ENCODE measurements at regions not wholly inside any gene's neighbourhood (a gene's known extent, or its start where the extent isn't known, plus 50 kb on each side); places are given as distances from the start of the nearest gene placed in this dataset.
A peak's percentile ranks its signal among the peaks of the same experiment; 100 is the strongest.

DNA sequence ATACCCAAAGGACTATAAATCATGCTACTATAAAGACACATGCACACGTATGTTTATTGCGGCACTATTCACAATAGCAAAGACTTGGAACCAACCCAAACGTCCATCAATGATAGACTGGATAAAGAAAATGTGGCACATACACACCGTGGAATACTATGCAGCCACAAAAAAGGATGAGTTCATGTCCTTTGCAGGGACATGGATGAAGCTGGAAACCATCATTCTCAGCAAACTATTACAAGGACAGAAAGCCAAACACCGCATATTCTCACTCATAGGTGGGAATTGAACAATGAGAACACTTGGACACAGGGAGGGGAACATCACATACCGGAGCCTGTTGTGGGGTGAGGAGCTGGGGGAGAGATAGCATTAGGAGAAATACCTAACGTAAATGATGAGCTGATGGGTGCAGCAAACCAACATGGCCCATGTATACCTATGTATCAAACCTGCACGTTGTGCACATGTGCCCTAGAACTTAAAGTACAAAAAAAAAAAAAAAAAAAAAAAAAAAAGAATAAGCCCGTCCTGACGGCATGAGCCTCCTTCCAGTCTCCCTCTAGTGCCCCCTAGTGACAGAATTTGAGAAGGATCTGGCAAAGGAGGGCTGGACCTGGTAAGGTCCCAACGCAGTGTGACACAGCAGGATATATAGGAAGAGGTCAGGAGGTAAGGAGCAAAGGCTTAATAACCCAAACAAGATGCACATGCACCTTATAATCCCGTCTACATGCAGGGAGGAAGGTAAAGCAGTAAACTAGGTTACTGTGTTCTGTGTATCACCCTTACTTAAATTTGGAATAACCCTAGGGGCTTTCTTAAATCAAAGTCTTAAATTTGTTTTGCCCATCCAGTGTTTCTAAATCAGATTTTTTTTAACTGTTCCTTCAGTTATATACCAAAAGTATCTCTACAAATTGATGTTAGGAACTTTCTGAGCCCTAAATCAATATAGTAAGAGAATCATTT is 214.8 kb downstream of the UNC5CL start:
- peak; percentile 68 for DNase-seq

DNA sequence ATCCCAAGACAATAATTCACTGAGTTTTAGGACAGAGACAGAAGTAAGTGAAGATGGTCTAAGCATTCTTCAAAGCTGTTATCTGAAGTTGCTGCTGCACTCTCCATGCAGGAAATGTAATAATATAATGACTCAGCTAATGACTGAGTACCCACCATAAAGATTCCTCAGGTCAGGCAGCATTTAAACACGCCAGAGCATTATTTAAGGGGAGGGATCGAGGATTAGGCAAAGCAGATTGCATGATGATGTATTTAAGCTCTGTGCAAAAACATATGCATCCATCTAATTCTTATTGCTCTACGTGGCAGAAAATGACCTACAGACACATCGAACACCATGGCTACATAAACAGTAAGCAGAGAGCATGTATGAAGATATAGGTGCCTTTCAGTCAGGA is 216.4 kb downstream of the UNC5CL start:
- no peak for DNase-seq

DNA sequence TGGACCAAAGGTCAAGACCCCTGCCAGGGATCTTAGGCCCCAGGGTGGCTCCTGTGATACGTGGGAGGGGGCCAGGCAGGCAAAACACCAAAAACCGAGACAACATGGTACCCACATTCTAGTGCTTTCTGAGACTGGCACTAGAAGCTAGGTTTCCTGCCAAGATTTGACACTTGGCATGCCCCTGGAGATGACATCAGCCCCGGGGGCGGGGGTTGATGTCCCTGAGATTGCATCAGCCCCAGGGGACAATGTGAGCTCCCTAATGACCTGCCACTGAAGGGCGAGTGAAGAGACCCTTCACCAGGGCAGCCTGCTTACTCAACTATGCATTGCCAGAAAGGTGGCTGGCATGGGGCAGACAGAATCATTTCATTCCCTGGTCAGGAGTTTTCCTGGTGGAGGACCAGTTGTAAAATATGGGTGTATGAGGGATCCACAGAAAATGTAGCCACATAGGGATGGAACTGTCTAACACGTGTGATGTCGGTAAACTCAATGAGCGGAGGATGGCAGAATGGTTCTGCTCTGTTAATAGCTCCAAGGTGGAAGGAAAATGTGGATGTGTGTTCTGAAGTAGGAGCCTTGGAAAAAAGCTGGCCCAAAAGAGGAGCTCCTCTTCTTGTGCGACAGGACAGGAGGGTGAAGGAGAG is 219.7 kb downstream of the UNC5CL start:
- DNase-seq: no peak

DNA sequence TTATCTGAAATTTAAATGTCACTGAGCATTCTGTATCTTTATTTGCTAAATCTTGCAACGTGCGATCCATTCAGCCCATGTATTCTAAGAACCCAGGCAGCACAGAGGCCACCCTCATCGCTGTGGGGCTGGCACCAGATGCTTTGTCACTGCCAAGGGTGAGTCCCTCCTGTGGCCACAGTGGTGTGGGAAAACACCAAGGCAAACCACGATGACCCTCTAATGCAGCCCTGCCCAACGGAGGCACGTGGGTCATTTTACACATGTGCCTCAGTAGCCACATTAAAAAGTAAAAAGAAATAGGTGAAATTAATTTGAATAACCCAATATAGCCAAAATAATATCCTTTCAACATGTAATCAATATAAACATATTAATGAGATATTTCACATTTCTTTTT is 221.7 kb downstream of the UNC5CL start:
- DNase-seq: no peak

DNA sequence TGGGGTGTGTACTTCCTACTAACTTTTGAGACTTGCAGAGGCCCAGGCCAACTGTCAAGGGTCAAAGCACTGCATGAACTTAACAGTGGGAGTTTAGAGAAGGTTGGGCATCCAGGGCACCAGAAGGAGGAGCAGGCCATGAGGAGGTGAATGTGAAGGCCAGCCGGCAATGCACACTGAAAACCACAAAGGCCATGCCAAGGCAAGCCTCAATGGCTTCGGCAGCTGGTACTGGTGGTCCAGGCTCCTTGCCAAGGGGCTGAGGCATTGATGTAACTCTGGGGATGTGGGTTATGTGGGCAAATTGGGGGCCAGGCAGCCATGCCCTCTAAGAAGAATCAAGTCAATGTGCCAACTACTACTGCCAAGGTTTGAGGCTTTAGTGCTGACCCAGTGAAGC is 222.4 kb downstream of the UNC5CL start:
- no peak for DNase-seq

DNA sequence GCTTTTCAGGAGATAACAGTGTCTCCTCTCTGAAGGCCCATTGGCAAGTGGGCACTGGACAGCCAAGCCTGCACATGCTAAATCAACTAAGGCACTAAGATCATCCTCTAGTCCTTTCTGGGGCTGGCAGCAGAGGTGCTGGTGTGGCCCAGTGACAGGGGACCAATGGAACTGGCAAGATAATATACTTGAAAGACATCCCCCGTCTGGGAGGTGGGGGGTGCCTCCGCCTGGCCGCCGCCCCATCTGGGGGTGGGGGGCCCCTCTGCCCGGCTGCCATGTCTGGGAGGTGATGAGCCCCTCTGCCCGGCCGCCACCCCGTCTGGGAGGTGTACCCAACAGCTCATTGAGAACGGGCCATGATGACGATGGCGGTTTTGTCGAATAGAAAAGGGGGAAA is 223.3 kb downstream of the UNC5CL start:
- no peak for DNase-seq

DNA sequence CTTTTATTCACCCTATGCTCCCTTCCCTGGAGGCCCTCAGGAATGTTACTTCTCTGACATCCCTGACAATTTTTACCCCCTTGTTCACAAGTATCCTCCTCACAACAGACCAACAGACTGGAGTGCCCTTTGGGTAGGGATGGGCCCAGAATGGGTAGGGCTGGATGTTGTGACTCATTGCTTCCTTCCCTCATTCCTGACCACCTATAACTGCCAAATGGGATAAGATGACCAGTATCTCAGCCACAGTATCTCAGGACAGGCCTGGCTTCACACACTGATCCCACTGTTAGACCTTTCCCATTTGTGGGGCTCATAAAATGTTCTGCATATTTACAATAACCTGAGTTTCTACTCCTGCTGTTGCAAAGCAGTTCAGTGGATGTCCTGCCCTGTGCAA is 223.0 kb upstream of the LRFN2 start:
- no peak for DNase-seq

DNA sequence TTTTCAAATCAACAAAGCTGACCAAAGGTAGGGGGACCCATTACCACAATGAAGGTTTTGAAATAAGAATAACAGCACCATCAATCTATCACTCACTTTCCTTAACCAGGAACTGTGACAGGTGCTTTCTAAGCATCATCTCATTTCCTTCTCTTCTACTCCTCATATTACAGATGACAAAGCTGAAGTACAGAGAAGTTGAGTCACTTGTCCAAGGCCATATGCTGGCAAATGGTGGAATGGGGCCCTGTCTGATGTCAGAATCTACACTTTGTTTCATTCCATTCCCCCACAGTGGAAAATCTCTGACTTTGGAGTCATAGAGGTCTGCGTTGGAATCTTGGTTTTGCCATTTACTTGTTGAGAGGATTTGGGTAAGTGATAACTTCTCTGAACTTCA is 222.5 kb upstream of the LRFN2 start:
- DNase-seq: no peak

DNA sequence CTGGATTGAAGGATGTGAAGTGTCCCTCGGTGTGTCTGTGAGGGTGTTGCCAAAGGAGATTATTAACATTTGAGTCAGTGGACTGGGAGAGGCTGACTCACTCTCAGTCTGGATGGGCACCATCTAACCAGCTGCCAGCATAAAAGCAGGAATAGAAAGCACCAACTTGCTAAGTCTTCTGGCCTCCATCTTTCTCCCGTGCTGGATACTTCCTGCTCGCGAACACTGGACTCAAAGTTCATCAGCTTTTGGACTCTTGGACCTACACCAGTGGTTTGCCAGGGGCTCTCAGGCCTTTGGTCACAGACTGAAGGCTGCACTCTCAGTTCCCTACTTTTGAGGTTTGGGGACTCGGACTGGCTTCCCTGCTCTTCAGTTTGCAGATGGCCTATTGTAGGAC is 220.3 kb upstream of the LRFN2 start:
- no peak for DNase-seq

DNA sequence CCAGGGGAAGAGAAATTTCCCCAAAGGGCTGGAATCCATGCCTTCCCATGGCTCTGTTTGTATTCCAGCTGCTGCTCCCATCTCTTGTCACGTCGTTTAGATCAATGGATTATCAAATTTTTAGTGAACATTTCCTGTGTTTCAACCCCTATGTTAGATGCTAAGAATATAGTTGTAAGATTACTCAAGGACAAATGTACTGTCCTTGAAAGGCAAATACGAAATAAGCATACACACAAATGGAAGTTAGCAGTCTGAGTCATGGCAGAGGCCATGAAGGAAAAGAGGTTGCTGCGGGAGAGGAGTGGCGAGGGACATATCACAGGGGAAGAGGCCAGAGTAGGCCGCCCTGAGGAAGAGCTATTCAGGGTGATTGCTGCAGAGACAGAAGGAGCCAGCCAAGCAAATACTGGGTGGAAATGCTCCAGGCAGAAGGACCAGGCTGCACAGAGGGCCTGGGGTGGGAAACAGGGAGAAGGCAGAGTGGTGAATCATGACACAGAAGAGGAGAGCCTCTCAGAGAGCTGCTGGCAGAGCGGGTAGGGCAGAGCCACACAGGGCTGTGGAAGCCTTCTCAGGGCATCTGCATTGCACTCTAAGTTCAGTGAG is 219.2 kb upstream of the LRFN2 start:
- DNase-seq: no peak

DNA sequence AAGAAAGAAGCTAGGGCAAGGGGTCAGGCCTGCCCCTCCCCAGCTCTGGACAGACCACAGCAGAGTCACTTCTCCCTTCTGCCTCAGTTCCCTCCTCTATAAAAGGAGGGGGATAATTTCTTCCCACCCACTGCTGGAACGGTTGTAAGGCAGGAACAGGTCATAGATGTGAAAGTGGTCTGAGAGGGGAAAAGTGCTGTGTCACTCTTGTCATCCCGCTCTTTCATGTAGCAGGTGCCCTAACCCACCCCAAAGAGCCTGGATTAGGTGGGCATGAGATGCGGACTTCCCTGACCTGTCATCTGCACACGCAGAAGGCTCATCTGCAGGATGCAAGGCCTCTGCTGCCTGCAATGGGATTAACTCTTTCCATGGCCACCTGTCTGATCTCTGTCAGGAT is 218.2 kb upstream of the LRFN2 start:
- no peak for DNase-seq

DNA sequence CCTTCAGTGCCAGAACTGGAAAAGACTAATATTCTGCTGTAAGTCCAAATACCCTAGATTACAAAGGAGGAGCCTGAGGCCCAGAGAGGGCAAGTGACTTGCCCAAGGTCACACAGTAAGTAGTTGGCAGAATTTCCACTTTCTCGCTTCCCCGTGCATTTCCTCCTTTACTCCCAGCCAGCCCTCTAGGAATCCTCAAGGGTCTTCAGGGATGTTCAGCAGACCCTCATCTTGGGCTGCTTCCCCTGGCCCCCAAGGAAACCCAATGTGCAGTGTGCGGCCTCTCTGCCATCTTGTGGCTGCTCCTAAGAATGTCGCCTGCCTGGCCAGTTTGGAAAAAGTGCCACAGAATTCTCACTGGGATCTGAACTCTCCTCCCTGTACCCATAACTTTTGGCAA is 217.7 kb upstream of the LRFN2 start:
- DNase-seq: no peak

DNA sequence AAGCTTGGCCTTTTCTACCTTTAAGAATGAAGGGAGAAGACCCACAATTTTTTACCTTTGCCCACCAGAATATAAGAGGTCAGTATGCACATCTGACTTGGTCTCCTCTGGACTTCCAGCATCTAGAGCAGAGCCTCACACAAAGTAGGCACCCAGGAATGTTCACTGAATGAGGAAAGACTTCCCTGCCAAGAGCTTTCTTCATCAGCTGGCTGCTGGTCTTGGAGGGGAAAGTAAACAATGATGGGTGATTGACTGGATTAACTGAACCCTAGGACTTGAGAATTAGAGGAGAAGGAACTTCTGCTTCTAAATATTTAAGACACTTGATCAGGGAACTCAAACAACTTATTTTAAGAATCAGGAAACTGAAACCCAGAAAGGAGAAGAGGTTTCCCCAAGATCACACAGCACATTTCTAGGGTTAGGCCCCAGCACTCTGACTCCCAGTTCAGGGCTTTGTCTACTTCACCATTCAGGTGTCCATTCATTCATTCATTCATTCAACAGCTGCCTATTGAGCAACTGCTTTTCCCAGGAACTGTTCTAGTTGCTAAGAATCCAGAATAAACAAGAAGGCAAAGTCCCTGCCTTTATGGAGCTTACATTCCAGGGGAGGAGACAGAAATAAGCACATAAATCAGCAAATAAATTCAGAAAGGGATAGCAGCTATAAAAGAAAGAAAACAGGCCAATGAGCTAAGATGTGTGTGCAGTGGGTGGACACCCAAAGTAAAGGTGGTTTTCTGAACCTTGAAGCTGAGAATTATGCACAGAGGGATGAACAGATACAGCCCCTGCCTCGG is 216.9 kb upstream of the LRFN2 start:
- no peak for DNase-seq

DNA sequence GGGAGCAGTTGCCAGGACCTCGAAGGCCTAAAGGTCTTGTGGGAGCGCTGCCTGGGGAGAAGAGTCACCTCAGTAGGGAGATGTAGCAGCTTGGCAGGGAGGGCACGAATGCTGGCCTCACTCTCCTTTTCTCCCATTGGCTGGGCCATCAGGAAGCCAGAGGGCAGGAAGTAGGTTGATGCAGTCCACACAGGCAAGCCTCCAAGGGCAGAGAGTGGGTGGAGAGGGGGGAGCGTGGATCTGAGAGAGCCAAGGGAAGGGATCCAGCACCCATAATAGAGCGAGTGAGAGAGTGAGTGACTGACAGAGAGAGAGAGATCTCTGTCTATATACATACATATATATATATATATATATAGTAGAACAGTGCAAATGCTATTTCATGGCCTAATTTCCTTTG is 215.3 kb upstream of the LRFN2 start:
- no peak for DNase-seq

DNA sequence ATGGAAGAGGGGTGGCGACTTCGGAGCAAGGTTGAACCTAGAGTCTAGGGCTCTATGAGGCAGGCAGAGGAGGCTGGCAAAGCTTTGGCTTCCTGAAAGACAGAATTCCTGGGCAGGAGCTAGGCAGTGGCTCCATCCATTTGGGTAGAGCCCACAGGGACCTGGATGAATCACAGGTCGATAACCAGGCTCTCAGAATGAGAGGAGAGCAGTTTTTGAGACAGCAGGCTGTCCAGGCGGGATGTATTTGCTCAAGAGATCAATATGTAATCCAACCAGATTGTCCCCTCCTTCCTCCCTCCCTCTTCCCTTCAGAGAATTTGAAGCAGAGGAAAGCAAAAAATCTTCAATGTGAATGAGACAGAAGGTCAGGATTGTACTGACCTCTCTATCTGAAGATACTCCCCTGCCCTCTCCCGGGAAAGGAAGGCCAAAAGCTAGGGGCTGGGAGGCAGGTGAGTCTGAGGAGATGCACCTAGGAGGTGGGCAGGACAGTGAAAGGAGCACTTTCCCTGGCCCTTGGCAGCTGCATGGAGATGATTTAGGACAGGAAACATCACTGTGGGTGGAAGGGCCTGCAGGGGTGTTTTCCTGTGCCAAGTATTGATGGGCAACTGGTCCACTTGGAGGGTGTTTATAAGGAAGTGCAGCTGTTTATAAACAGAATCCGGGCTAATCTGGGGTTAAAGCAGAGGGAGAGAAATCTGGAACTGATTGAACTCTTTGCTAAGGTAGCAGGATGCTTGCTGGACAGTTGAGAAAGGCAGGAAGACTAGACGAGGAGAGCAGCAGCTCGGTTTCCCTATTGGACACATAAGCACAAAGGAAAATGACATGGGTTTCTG is 212.4 kb upstream of the LRFN2 start:
- no peak for DNase-seq

DNA sequence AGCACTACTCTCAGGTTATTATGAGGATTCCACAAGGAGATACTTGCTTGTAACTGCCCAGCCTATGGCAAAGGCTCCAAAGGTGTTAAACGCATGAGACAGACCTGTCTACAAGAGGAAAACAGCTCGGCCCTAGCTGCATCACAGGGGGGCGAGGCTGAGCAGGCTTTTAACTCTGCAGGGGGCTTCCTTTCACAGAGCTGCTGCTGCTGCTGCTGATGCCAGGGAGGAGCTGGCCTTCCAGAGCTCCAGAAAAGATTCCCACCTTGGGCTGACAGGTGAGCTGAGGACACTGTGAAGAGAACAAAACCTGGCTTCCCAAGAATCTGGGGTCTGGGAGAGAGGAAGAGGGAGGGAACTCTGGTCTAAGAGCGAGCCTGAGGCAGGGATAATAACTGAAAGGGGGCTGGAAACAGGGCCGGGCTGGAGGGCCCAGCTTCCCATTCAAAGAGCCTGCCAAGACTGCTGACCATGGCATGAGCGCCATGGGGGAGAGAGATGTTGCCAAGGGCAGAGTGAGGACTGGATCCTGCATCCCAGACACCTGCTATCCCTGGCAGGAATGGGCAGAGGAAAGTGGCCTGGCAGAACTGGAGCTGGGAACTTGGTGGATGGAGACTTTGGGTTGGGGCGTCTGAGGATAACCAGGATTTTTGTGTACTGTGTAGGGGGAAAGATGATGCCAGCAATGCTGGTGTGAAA is 211.1 kb upstream of the LRFN2 start:
- DNase-seq: no peak

DNA sequence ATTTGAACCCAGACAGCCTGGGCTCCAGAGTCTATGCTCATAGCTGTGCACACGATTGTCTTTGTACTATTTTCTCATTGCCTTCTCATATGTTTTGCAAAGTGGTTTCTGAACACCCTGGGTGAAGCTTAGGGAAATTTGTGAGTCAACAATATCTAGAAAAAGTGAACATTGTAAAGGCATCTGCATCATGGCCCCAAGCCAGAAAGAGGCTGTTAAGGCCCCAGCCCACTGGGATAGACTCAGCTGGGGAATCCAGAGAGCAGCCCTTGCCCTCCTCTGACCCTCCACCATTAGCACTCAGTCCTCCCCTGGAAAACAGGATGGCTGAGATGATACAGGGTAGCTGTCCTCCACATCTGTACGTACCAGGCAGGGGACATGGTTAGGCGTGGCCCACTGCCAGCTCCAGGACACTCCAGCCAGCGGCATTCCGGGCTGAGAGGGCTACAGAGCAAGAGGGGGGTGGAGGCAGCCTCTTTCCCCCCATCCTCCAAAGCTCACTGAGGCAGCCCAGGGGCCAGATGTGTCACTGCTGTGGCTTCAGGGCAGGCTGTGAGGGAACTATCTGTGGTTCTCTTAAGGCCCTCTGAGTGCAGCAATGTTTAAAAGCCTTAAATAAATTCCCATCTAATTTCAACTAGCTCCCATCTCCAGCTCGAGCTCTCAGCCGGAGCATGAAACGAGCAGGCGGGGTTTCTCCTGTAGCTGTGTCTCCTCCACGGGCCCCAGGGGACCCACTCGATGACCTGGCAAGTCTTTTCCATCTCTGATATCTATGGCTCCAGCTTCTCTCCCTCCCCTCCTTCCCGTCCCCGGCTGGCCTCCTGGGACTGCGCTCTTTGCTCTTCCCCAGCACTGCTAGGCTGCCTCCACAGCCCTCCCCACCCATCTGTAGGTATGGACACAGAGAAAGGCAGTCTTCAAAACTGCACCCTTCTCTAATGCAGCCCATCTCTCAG is 209.4 kb upstream of the LRFN2 start:
- no peak for DNase-seq

DNA sequence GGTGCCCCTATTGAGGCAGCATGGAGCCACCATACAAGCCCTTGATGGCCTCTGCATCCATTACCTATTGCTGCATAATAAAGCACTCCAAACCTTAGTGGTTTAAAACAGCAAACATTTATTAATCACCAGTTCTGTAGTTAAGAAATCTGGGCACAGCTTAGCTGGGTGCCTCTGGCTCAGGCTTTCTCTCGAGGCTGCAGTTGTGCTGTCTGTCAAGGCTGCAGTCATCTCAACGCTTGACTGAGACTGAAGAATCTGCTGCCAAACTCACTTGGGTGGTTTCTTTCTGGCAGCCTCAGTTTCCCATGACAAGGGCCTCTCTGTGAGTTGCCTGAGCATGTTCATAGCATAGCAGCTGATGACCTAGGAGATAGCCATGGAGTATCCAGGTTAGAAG is 207.4 kb upstream of the LRFN2 start:
- DNase-seq: no peak

DNA sequence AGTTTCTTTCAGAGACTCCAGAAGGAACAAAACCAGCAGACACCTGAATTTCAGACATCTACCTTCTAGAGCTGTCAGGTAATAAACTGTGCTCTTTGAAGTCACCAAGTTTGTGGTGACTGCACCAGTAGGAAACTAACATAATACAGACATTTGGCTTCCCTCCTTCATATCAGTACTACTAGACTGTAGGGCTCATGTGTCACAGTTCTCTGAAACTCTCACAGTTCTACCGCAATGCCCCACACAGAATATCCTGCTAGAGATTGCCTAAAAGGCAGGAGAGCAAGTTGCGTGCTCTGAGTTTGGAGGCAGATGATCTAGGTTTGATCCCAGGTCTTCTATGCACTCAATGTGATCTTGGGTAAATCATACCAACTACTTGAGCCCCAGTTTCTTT is 205.0 kb upstream of the LRFN2 start:
- no peak for DNase-seq

DNA sequence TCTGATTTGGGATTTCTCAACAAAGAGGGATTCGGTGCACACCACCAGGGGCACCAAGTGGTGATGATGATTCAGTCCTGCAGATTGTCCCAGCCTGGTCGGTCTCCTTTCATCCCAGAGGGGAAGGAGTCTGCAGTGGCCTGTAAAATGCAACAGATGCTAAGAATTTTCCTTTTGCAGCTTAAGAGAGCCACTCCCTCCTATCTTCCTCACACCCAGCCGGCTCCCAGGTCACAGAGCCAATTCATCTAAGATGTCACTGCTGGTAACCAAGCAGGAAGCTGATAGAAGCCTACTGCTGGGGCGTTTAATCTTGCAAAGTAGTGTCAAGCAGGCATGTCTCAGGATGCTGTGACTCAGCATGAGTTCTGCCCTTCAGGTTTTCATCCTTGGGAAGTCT is 203.8 kb upstream of the LRFN2 start:
- no peak for DNase-seq
